A673 (cell line): ENCODE measurements at regions not wholly inside any gene's neighbourhood (a gene's known extent, or its start where the extent isn't known, plus 50 kb on each side); places are given as distances from the start of the nearest gene placed in this dataset.

Experiments
- BruUV-seq: library from RNA; stranded (reverse); fragments of 400-500 nt; replicated peaks from 2 replicates; lab custom pipeline; 2021; lab: Mats Ljungman, UMichigan
- CTCF ChIA-PET: fragments of 300-600 bp; sonication (Branson Sonifier 250); formaldehyde crosslinking; loops from one replicate; lab custom pipeline; 2022; ENCODE audit warnings: antibody characterized with exemption; lab: Charles Lee
- POLR2A ChIA-PET: fragments of 300-600 bp; sonication (Branson Sonifier 250); formaldehyde crosslinking; loops from one replicate; lab custom pipeline; 2022; ENCODE audit warnings: antibody characterized with exemption; ENCODE audit not compliant: low non-redundant PET; lab: Charles Lee
- DNase-seq: peaks from one replicate; pipeline ENCODE4 v3.0.0-alpha.2; 2015; ENCODE audit warnings: low spot score
- H3K27ac ChIP-seq: fragments of 200-600 bp; sonication (generic); 2 replicates; pipeline ENCODE4 v1.5.1; 2016; ENCODE audit warnings: mixed run types, low read depth, mild to moderate bottlenecking, mixed read lengths, antibody characterized with exemption, low read length; ENCODE audit not compliant: poor library complexity, severe bottlenecking
- H3K27me3 ChIP-seq: fragments of 200-600 bp; sonication (generic); replicated peaks from 2 replicates; pipeline ENCODE4 v1.6.1; 2017; ENCODE audit warnings: mixed run types, low read depth, mild to moderate bottlenecking, mixed read lengths, antibody characterized with exemption, low read length; ENCODE audit not compliant: insufficient read depth, poor library complexity
- H3K36me3 ChIP-seq: fragments of 200-600 bp; sonication (generic); 2 replicates; pipeline ENCODE4 v1.6.1; 2016; ENCODE audit warnings: mixed run types, mild to moderate bottlenecking, mixed read lengths, antibody characterized with exemption, low read length; ENCODE audit not compliant: insufficient read depth, poor library complexity, severe bottlenecking
- H3K4me1 ChIP-seq: fragments of 200-600 bp; sonication (generic); 2 replicates; pipeline ENCODE4 v1.6.1; 2017; ENCODE audit warnings: mixed run types, mild to moderate bottlenecking, mixed read lengths, antibody characterized with exemption, low read length; ENCODE audit not compliant: insufficient read depth, poor library complexity, severe bottlenecking
- H3K4me3 ChIP-seq: fragments of 200-600 bp; sonication (generic); 2 replicates; pipeline ENCODE4 v1.5.1; 2016; ENCODE audit warnings: low read depth, mixed run types, mild to moderate bottlenecking, mixed read lengths, low read length; ENCODE audit not compliant: poor library complexity, severe bottlenecking
- H3K9me3 ChIP-seq: fragments of 200-600 bp; sonication (generic); 2 replicates; pipeline ENCODE4 v1.6.1; 2016; ENCODE audit warnings: mixed run types, low read depth, mild to moderate bottlenecking, mixed read lengths, antibody characterized with exemption, low read length; ENCODE audit not compliant: poor library complexity, severe bottlenecking
- EZH2 ChIP-seq: fragments of 200-600 bp; sonication (generic); IDR thresholded peaks from 2 replicates; pipeline ENCODE4 v1.6.1; 2017; ENCODE audit warnings: borderline replicate concordance, low read depth, mild to moderate bottlenecking, mixed read lengths, antibody characterized with exemption, low read length; ENCODE audit not compliant: poor library complexity, severe bottlenecking
- intact Hi-C: fragments of 100-400 bp; cut with micrococcal nuclease; formaldehyde crosslinking; loops from one replicate; pipeline ENCODE4 v1.10.0; 2022; ENCODE audit not compliant: unreplicated experiment
- TF ChIP-seq, protein P1 (sequence below): fragments of 300-800, 200-600 bp; sonication (generic); conservative IDR thresholded peaks from 2 replicates; pipeline ENCODE4 v1.5.1; 2017; ENCODE audit warnings: low read depth, mild to moderate bottlenecking, antibody characterized with exemption, low read length, moderate library complexity, mixed read lengths

GRCh38 chr13:44108331-44108858, 228.7 kb downstream of the LACC1 start:
- Histone ChIP-seq H3K27ac (no peak overlapping the region), H3K4me1 (no peaks in the 10 kb centered on the region), H3K27me3 (no peaks in the 10 kb centered on the region), H3K9me3 (no peaks in the 10 kb centered on the region), H3K4me3 (no peak overlapping the region), H3K36me3 (no peaks in the 10 kb centered on the region)
- intact Hi-C loops = no loop called here
- CTCF ChIA-PET = no interaction called here
- TF ChIP-seq, protein P1, sequence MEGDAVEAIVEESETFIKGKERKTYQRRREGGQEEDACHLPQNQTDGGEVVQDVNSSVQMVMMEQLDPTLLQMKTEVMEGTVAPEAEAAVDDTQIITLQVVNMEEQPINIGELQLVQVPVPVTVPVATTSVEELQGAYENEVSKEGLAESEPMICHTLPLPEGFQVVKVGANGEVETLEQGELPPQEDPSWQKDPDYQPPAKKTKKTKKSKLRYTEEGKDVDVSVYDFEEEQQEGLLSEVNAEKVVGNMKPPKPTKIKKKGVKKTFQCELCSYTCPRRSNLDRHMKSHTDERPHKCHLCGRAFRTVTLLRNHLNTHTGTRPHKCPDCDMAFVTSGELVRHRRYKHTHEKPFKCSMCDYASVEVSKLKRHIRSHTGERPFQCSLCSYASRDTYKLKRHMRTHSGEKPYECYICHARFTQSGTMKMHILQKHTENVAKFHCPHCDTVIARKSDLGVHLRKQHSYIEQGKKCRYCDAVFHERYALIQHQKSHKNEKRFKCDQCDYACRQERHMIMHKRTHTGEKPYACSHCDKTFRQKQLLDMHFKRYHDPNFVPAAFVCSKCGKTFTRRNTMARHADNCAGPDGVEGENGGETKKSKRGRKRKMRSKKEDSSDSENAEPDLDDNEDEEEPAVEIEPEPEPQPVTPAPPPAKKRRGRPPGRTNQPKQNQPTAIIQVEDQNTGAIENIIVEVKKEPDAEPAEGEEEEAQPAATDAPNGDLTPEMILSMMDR = no peak
- no peak for TF ChIP-seq EZH2
- POLR2A ChIA-PET = no interaction called here
- no TSS peak for BruUV-seq
- DNase-seq = no peak

DNA sequence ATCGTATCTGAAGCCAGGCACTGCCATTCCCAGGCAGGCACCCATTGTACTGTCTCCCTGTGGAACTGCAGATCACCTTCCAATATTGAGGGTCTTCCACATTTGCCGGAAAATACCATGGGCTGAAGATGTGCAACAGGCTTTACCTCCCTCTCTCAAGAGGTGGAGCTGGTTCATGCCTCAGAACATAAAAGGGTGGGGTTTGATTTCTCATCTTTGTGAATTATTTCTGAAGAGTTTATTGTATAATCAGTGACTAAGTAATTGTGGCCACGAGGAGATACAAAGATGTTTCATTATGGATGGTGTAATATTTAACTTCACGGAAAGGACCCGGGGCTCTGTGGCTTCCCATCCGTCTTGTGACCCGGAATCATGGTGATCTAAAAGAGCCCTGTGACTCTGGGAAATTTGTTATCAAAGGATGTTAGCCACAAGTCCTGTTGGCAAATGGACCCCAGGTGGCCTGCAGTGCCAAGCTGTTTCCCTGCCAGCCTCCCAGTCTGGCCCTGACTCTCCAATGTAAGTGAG, 230.5 kb downstream of the LACC1 start:
- ChIA-PET CTCF (no interaction called here), POLR2A (no interaction called here)
- H3K36me3 ChIP-seq = no peaks in the 10 kb centered on the region
- H3K9me3 ChIP-seq = no peaks in the 10 kb centered on the region
- H3K27ac ChIP-seq = no peak overlapping the region
- H3K27me3 ChIP-seq = no peaks in the 10 kb centered on the region
- no TSS peak for BruUV-seq
- H3K4me1 ChIP-seq = no peaks in the 10 kb centered on the region
- DNase-seq = no peak
- no peak overlapping the region for H3K4me3 ChIP-seq
- intact Hi-C loops = no loop called here
- TF ChIP-seq EZH2 = no peak
- TF ChIP-seq, protein P1 = no peak

DNA sequence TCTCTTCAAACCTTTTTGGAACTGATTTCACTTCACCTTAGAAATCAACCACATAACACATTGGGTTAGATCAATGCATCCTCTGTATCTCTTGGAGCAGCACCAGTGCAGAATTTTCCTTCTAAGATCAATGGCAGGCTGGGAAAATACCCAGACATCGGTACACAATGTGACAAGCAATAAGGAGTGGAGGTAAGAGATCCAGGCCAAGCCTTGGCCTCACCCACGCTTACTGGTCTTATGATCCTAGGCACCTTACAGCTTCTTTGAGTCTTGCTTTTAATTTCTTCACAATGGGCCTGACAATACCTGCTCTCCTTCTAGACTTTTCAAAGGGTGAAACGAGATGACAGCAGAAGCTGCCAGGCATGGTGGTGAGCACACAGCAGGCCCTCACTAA, 232.0 kb downstream of the LACC1 start:
- Histone ChIP-seq H3K27ac (no peak overlapping the region), H3K9me3 (no peaks in the 10 kb centered on the region), H3K4me1 (peaks cover 6% of the 10 kb centered on the region), H3K4me3 (no peak overlapping the region), H3K36me3 (no peaks in the 10 kb centered on the region), H3K27me3 (no peaks in the 10 kb centered on the region)
- no TSS peak for BruUV-seq
- intact Hi-C loops = no loop called here
- TF ChIP-seq, protein P1 = no peak
- TF ChIP-seq EZH2 = no peak
- ChIA-PET CTCF (no interaction called here), POLR2A (no interaction called here)
- no peak for DNase-seq
